GM23248 (cell line): ENCODE measurements at regions not wholly inside any gene's neighbourhood (a gene's known extent, or its start where the extent isn't known, plus 50 kb on each side); places are given as distances from the start of the nearest gene placed in this dataset.

Experiments
- EZH2 ChIP-seq: fragments of 200-600 bp; sonication (generic); IDR thresholded peaks from 2 replicates; pipeline ENCODE4 v1.6.1; 2018; ENCODE audit warnings: antibody characterized with exemption, mild to moderate bottlenecking; ENCODE audit not compliant: insufficient read depth, poor library complexity, severe bottlenecking
- EZH2phosphoT487 ChIP-seq: fragments of 200-600 bp; sonication (generic); IDR thresholded peaks from 2 replicates; pipeline ENCODE4 v1.6.1; 2018; ENCODE audit warnings: antibody characterized with exemption, moderate library complexity, mild to moderate bottlenecking, low read depth; ENCODE audit not compliant: insufficient read depth

GRCh38 chr2:204240961-204241360, 304.3 kb upstream of the PARD3B start:
- TF ChIP-seq EZH2 (no peak), EZH2phosphoT487 (no peak)
